Neural progenitor cell (in vitro differentiated cells): ENCODE measurements at regions not wholly inside any gene's neighbourhood (a gene's known extent, or its start where the extent isn't known, plus 50 kb on each side); places are given as distances from the start of the nearest gene placed in this dataset.
A peak's percentile ranks its signal among the peaks of the same experiment; 100 is the strongest.

ENCODE experiments used
- DNase-seq: peaks from one replicate; pipeline ENCODE4 v3.0.0-alpha.2; 2016; ENCODE audit warnings: low spot score
- H2AFZ ChIP-seq: fragments of 200-600 bp; sonication (generic); replicated peaks from 2 replicates; pipeline ENCODE4 v1.6.1; 2016; ENCODE audit warnings: antibody characterized with exemption
- H3F3A ChIP-seq: fragments of 200-600 bp; sonication (generic); 2 replicates; pipeline ENCODE4 v1.6.1; 2016; ENCODE audit warnings: antibody characterized with exemption, low read depth
- H3K27ac ChIP-seq: fragments of 200-600 bp; sonication (generic); 2 replicates; pipeline ENCODE4 v1.5.1; 2016; ENCODE audit warnings: mild to moderate bottlenecking
- H3K27me3 ChIP-seq: fragments of 200-600 bp; sonication (generic); 2 replicates; pipeline ENCODE4 v1.6.1; 2016; ENCODE audit warnings: mild to moderate bottlenecking, moderate library complexity
- H3K36me3 ChIP-seq: fragments of 200-600 bp; sonication (generic); 2 replicates; pipeline ENCODE4 v1.5.1; 2016
- H3K4me1 ChIP-seq: fragments of 200-600 bp; sonication (generic); 2 replicates; pipeline ENCODE4 v1.6.1; 2016; ENCODE audit warnings: mixed run types
- H3K4me2 ChIP-seq: fragments of 200-600 bp; sonication (generic); 2 replicates; pipeline ENCODE4 v1.6.1; 2016
- H3K4me3 ChIP-seq: fragments of 200-600 bp; sonication (generic); 2 replicates; pipeline ENCODE4 v1.5.1; 2016
- H3K79me2 ChIP-seq: fragments of 200-600 bp; sonication (generic); 2 replicates; pipeline ENCODE4 v1.6.1; 2016; ENCODE audit warnings: low read depth
- H3K9ac ChIP-seq: fragments of 200-600 bp; sonication (generic); 2 replicates; pipeline ENCODE4 v1.6.1; 2016
- H3K9me3 ChIP-seq: fragments of 200-600 bp; sonication (generic); 2 replicates; pipeline ENCODE4 v1.5.1; 2016; ENCODE audit warnings: low read depth
- H4K20me1 ChIP-seq: fragments of 200-600 bp; sonication (generic); 2 replicates; pipeline ENCODE4 v1.6.1; 2016; ENCODE audit warnings: low read depth
- H3K27ac Mint-ChIP-seq: 3 replicates; pipeline ENCODE4 v1.8.0; 2021; ENCODE audit warnings: mixed read lengths
- H3K27me3 Mint-ChIP-seq: 2 replicates; pipeline ENCODE4 v1.8.0; 2022; ENCODE audit warnings: low read depth, mild to moderate bottlenecking, inconsistent platforms, moderate library complexity, mixed read lengths; ENCODE audit not compliant: insufficient read depth
- H3K36me3 Mint-ChIP-seq: 3 replicates; pipeline ENCODE4 v1.8.0; 2021; ENCODE audit warnings: mixed read lengths
- H3K4me1 Mint-ChIP-seq: 3 replicates; pipeline ENCODE4 v1.8.0; 2021; ENCODE audit warnings: mixed read lengths
- H3K4me3 Mint-ChIP-seq: 3 replicates; pipeline ENCODE4 v1.8.0; 2021; ENCODE audit warnings: mild to moderate bottlenecking, moderate library complexity, mixed read lengths
- H3K9me3 Mint-ChIP-seq: 3 replicates; pipeline ENCODE4 v1.8.0; 2020; ENCODE audit warnings: mixed read lengths
- EZH2 ChIP-seq: fragments of 200-600 bp; sonication (generic); IDR thresholded peaks from 2 replicates; pipeline ENCODE4 v1.6.1; 2017; ENCODE audit warnings: antibody characterized with exemption, mild to moderate bottlenecking, moderate library complexity
- EZH2phosphoT487 ChIP-seq: fragments of 200-600 bp; sonication (generic); IDR thresholded peaks from 2 replicates; pipeline ENCODE4 v1.6.1; 2017; ENCODE audit warnings: antibody characterized with exemption
- TF ChIP-seq, protein P1 (sequence below): fragments of 200-600 bp; sonication (generic); IDR thresholded peaks from 2 replicates; pipeline ENCODE4 v1.5.1; 2017; ENCODE audit warnings: antibody characterized with exemption, mild to moderate bottlenecking

DNA sequence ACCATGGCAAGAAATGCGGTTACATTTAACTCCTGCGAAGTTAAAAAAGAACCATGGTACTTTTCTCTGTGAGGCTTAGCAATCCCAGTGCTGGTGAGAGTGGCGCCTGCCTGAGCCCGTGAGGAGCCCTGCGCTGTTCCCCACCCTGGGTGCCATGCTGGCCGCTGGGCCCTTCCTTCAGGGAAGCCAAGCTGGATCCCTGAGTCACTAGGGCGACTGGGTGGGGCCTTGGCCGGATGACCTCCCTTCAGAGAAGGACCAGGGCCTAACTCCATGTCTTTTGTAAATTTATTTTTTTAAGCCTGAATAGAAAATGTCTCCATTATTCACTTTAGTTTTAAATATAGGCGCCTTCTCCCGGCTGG lies 209.1 kb downstream of the ERMARD start:
- Mint-ChIP-seq H3K9me3 (peaks cover 4% of the 10 kb centered on the region), H3K4me3 (no peak overlapping the region), H3K36me3 (no peaks in the 10 kb centered on the region), H3K27me3 (peaks cover 11% of the 10 kb centered on the region), H3K27ac (no peak overlapping the region), H3K4me1 (peaks cover 37% of the 10 kb centered on the region)
- Histone ChIP-seq H3F3A (no peaks in the 10 kb centered on the region), H3K27me3 (peaks cover 14% of the 10 kb centered on the region), H3K4me3 (no peak overlapping the region), H3K4me1 (peaks cover 11% of the 10 kb centered on the region), H3K4me2 (no peak overlapping the region), H3K9me3 (no peaks in the 10 kb centered on the region), H3K36me3 (no peaks in the 10 kb centered on the region), H3K79me2 (no peaks in the 10 kb centered on the region), H3K9ac (no peak overlapping the region), H4K20me1 (no peaks in the 10 kb centered on the region), H2AFZ (no peak overlapping the region), H3K27ac (no peak overlapping the region)
- no peak for DNase-seq
- TF ChIP-seq, protein P1, sequence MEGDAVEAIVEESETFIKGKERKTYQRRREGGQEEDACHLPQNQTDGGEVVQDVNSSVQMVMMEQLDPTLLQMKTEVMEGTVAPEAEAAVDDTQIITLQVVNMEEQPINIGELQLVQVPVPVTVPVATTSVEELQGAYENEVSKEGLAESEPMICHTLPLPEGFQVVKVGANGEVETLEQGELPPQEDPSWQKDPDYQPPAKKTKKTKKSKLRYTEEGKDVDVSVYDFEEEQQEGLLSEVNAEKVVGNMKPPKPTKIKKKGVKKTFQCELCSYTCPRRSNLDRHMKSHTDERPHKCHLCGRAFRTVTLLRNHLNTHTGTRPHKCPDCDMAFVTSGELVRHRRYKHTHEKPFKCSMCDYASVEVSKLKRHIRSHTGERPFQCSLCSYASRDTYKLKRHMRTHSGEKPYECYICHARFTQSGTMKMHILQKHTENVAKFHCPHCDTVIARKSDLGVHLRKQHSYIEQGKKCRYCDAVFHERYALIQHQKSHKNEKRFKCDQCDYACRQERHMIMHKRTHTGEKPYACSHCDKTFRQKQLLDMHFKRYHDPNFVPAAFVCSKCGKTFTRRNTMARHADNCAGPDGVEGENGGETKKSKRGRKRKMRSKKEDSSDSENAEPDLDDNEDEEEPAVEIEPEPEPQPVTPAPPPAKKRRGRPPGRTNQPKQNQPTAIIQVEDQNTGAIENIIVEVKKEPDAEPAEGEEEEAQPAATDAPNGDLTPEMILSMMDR = no peak
- TF ChIP-seq EZH2 (no peak), EZH2phosphoT487 (no peak)

DNA sequence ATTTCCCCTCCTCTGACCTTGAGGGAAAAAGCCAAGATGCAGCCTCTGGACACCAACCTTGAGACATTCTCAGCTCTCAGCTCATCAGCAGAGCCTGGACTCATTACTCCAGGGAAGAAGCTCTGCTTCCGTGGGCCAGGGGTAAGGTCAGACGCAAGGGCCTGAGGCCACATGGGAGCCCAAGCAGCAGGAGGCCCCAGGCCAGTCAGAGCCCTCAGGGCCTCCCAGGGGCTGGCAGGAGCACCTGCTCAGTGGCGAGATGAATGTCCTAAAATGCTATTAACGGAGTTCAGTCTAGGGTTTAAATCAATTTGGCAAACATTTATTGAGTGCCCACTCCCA lies 208.6 kb downstream of the ERMARD start:
- Mint-ChIP-seq H3K4me1 (peaks cover 35% of the 10 kb centered on the region), H3K27me3 (peaks cover 11% of the 10 kb centered on the region), H3K36me3 (no peaks in the 10 kb centered on the region), H3K27ac (no peak overlapping the region), H3K9me3 (peaks cover 4% of the 10 kb centered on the region), H3K4me3 (no peak overlapping the region)
- H3K36me3 ChIP-seq = no peaks in the 10 kb centered on the region
- no peak overlapping the region for H3K4me2 ChIP-seq
- H3F3A ChIP-seq = no peaks in the 10 kb centered on the region
- TF ChIP-seq EZH2phosphoT487 (no peak), EZH2 (no peak)
- TF ChIP-seq, protein P1 = no peak
- H4K20me1 ChIP-seq = no peaks in the 10 kb centered on the region
- H2AFZ ChIP-seq = no peak overlapping the region
- no peaks in the 10 kb centered on the region for H3K9me3 ChIP-seq
- peaks cover 11% of the 10 kb centered on the region for H3K4me1 ChIP-seq
- no peak overlapping the region for H3K9ac ChIP-seq
- H3K27ac ChIP-seq = no peak overlapping the region
- no peaks in the 10 kb centered on the region for H3K79me2 ChIP-seq
- no peak for DNase-seq
- no peak overlapping the region for H3K4me3 ChIP-seq
- peaks cover 14% of the 10 kb centered on the region for H3K27me3 ChIP-seq

DNA sequence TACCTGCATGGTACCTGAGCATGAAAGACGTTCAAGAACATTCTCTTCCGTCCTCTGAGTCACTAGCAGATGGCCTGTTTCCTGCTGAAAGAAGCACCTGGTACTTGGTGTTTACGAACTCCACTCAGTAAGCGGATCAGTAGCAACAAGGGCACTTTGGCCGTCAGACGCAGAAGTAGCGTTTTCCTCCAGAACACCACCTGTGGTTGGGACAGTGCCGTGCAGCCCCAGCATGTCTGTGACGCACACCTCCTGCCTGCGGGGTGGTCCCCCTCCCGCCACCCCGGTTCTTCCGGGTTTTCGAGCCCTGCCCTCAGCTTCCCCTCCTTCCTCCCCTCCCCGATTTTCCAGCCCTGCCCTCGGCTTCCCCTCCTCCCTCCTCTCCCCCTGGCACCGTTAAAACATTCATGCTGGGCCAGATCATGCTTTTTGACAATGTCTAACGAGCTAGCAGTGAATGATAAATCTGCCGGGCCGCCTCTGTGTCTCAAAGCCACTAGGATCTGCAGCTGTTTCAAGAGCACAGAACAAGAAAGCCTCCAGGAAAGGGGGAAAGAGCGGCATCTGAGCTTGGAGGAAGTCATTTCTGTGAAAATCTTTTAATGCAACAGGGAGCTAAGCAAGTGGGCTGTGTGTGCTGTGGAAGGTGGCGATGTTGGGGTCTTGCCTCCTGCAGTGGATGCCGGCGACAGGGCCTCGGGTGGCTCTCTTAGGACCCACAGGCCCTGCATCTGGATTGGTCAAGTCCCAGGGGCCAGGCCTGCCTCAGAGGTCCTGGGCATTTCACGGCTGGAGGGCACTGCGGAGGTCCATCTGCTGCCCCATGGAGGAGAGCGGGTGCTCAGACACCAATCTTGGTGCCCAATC lies 207.9 kb downstream of the ERMARD start:
- no peaks in the 10 kb centered on the region for H3K9me3 ChIP-seq
- H3K9me3 Mint-ChIP-seq = peaks cover 5% of the 10 kb centered on the region
- H3K9ac ChIP-seq = no peak overlapping the region
- H2AFZ ChIP-seq = no peak overlapping the region
- H3K27me3 ChIP-seq = peaks cover 14% of the 10 kb centered on the region
- H3K27me3 Mint-ChIP-seq = peaks cover 11% of the 10 kb centered on the region
- no peak for DNase-seq
- H3K4me1 ChIP-seq = peaks cover 11% of the 10 kb centered on the region
- no peaks in the 10 kb centered on the region for H3K79me2 ChIP-seq
- H3F3A ChIP-seq = no peaks in the 10 kb centered on the region
- no peak overlapping the region for H3K27ac Mint-ChIP-seq
- H3K4me1 Mint-ChIP-seq = peaks cover 34% of the 10 kb centered on the region
- H3K4me2 ChIP-seq = no peak overlapping the region
- no peak overlapping the region for H3K27ac ChIP-seq
- H4K20me1 ChIP-seq = no peaks in the 10 kb centered on the region
- H3K36me3 Mint-ChIP-seq = no peaks in the 10 kb centered on the region
- TF ChIP-seq EZH2 = no peak
- TF ChIP-seq, protein P1 = no peak
- no peak for TF ChIP-seq EZH2phosphoT487
- no peaks in the 10 kb centered on the region for H3K36me3 ChIP-seq
- peak overlapping the region; percentile 55 for H3K4me3 Mint-ChIP-seq
- no peak overlapping the region for H3K4me3 ChIP-seq
